H4 (cell line): ENCODE measurements at regions not wholly inside any gene's neighbourhood (a gene's known extent, or its start where the extent isn't known, plus 50 kb on each side); places are given as distances from the start of the nearest gene placed in this dataset.
A peak's percentile ranks its signal among the peaks of the same experiment; 100 is the strongest.
"Not testable (repeated sequence)": the region's sequence is repeated elsewhere in the genome, so short reads cannot be mapped to it uniquely, and the experiment has no call there.

Experiments used
- DNase-seq: peaks from one replicate; pipeline ENCODE4 v3.0.0-alpha.2; 2015; ENCODE audit warnings: low spot score

DNA sequence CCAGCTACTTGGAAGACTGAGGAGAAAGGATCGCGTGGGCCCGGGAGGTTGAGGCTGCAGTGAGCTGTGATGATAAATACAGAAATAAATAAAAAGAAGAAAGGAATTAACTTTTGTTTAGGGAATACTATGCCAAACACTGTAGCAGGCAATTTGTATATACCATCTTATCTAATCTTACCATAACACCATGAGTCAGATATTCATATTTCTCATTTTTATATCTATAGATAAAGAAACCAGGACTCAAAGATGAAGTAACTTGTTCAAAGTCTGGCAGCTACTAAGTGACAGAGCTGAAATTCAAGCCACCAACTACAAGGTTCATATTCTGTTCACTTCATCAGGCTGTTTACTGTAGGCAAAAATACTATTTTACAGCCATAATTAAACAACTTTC is 119.2 kb upstream of the SLC39A10 start:
- no peak for DNase-seq

DNA sequence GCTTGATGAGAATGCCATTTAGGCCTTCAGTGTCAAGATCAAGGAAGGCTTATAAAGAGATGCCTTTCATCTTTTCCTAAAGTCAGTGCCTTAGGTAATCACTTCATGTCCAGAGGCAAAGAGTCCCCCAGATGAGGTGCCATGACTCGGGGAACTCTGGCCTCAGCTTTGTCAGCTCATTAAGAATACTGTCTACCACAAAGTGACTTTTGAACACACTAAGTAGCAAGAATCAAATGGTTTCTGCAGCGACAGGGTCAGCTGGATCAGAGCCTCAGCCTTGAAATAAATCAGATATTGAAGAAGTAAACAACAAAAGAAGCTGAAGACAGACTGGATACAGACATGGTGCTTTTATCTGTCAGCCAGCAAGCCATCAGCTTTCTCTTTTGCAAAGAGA is 120.1 kb upstream of the SLC39A10 start:
- no peak for DNase-seq

DNA sequence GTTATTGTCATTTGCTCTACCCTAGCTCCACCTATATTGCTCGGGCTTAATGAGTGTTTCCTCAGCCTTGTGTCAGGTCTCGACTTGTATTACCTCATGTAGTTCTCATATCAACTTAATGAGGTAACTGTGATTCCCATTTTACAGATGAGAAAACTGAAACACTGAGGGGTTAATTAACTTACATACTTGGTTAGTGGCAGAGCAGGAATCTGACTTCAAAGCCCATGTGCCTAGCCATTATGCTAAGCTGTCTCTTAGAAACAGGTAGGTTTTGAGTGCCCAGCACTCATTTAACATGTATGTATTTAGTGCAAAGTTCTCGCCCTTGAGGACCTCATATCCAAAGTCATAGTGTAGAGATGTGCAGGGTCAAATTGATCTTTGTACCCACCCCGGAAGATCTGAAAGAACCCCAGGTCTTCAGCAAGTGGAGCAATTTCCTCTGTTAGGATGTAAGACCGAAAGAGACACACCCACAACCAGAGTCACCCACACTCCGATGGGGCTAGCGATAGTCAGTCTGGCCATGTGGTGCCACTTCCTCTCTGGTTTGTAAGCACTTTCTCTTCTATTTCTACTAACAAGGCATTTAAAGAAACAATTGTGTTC is 121.0 kb upstream of the SLC39A10 start:
- no peak for DNase-seq

DNA sequence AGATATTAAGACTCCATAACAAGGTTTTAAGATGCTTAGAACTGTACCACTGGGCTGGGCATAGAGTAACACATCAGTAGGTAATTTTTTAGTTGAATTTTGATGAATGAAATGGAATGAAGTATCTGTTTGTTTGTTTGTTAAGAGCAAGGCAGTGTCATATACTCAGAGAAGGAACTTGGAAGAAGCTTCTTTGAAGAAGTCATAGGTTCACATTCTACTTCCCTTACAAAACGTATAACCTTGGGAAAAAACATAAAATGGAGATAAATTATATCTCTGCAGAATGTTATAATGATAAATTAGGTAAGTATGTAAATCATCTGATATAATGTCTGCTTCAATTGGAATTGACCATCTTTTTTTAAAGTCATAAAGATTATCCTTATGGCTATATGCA is 122.1 kb upstream of the SLC39A10 start:
- DNase-seq, result no peak

DNA sequence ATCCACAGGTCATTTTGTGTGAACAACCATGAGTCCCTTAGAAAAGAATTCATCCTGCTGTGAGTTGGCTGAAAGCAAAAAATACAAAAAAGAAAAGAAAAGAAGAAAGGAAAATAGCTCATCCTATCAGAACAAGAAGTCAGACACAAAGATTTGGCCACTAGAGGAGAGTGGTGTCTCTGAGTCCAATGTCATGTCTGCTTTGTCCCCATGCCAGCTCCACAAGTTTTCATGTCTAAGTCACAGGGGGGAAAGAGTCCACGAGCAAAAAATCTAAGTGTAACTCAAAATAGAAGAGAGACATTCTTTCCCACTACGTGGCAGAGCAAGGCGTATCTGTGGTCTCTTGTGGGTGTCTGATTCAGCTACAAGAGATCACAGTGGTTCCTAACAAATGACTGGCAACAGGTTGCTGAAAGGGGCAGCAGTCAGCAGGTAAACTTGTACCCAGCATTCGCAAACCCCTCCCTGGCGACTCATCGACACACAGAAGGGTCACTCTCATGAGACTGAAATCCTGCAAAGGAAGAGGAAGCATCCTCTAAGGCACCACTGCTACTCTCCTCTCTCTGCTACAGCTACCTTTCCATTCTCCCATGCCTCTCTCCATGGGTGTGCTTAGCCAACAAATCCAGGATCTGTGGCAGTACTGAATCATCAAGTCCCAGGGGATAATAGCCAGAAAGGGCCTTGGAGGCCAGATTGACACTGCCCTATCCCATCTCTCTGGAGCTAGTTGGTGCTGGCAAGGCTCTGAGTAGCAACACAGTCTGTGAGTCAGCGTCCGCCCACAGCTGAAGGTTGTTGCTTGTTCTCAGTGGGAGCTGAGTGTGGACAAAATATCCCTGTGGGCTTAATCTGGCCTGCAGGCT is 123.0 kb upstream of the SLC39A10 start:
- peak; percentile 48 for DNase-seq

DNA sequence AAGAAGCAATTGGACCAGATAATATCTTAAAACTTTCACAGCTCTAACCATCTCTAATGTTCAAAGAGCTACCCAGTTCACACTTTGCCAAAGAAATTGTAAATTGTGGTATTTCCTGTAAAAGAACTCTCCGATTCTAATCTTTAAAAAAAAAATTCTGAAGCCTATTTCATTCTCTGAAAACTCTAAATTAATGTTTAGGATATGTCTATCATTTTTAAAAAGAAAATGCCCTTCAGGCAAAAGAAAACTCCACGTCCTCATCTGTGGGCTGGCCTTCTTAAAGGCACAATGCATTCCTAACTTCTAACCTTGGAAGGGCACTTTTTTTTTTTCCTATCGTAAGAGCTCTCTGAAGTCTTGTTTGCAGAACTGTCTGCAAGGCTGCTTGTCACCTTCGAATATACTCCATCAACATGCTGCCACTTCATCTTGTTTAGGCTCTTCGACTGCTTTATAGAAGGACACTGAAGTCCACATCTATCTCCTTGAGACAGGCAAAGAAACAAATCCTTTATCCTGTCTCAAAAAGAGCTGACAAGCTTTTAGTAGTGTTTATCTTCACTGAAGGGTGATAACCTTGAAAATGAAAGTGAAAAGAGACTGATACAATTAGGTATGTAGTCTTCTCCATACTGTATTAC is 124.3 kb upstream of the SLC39A10 start:
- DNase-seq, result peak; percentile 19

DNA sequence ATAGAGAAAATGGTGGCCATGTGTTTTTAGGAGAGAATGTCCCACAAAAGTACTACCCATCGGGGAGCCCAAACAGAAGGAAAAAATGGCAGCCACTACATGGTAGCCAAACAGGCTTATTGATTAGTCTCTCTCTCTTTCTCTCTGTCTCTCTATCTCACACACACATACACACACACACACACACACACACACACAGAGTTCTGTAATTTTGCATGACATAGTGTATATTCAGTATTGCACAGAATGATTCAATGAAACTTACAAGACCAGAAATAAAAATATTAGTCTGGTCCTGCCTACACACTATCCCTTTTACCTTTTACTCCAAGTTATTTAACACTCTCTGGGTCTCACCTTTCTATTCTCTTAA is 124.8 kb upstream of the SLC39A10 start:
- DNase-seq, result no peak

DNA sequence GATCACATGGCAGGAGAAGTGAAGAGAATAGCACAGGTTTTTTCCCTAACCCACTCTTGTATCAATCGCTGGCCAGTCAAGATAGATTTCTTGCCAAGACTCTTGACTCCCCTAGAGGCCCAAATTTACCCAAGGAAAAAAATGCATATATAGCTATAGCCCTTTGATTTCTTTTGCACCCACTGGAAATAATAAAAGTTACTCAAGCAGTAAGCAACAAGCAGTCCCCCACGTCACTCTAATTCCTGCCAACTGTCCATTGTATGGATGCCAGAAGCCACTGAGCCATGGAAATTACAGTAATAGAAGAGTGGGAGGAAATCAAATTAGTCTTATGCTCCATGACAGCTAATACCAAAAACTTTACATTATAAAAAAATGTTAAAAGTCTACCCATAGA is 125.3 kb upstream of the SLC39A10 start:
- no peak for DNase-seq

DNA sequence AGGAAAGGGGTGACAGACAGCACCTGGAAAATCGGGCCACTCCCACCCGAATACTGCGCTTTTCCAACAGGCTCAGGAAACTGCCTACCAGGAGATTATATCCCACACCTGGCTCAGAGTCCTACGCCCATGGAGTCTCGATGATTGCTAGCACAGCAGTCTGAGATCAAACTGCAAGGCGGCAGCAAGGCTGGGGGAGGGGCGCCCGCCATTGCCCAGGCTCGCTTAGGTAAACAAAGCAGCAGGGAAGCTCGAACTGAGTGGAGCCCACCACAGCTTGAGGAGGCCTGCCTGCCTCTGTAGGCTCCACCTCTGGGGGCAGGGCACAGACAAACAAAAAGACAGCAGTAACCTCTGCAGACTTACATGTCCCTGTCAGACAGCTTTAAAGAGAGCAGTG is 133.8 kb upstream of the SLC39A10 start:
- DNase-seq, result not testable (repeated sequence)

DNA sequence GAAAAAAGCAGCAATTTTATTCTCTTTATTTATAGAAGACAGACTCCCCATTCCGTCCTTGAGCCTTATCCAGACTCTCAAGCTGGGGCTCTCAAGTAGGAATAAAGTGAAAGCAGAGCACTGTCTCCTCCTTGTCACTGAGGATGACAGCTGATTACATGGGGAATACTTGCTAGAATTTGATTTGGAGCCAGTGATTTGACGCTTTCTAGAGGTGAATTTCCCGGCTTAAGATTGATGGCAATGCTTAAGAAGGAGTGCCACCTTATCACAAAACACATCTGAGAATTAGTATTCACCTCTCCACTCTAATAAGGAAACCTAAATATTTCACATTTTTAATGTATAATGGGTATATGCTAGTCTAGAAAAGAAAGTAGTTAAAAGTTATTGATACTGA is 135.4 kb upstream of the SLC39A10 start:
- DNase-seq, result no peak

DNA sequence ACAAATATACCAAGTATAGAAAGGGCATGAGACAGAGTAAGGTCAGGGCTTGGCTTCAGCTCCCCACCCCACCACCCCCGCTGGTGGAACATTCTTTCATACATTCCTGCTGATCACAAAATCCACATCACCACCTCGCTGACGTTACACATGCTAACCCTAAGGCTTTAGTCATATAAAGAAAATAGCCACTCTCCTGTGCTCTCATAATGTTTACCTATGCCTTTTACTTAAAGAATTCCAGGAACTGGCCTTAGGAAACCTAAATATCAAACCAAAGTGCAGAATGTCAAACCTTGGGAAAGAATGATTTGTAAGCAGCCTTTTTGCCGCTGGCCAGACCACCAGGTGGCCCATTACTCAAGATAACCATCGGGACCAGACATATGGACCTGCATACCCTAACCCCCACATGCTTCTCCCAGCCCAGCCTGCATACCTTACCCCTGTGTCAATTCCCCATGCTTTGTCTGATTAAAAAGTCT is 136.3 kb upstream of the SLC39A10 start:
- DNase-seq, result peak; percentile 19

DNA sequence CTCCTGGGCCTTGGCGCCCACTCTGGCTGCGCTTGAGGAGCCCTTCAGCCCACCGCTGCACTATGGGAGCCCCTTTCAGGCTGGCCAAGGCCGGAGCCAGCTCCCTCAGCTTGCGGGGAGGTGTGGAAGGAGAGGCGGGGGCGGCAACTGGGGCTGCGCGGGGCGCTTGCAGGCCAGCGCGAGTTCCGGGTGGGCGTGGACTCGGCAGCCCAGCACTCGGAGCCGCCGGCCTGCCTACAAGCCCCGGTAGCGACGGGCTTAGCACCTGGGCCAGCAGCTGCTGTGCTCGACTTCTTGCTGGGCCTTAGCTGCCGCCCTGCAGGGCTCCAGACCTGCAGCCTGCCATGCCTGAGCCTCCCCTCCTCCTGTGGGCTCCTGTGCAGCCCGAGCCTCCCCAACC is 141.5 kb upstream of the SLC39A10 start:
- no peak for DNase-seq

DNA sequence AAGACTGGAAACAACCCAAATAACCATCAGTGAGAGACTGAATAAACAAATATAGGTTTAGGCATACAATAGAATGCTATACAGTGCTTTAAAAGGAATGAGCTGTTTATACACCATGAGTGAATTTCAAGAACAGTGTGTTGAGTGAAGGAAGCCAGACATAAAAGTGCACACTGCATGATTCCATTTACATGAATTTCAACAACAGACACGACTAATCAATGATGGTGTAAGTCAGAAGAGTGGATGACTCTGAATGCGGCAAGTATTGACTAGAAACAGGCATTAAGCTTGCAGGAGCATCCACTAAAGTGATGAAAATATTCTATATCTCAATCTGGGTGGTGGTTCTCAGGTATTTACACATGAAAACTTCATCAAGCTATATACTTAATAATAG is 142.7 kb upstream of the SLC39A10 start:
- DNase-seq, result no peak

DNA sequence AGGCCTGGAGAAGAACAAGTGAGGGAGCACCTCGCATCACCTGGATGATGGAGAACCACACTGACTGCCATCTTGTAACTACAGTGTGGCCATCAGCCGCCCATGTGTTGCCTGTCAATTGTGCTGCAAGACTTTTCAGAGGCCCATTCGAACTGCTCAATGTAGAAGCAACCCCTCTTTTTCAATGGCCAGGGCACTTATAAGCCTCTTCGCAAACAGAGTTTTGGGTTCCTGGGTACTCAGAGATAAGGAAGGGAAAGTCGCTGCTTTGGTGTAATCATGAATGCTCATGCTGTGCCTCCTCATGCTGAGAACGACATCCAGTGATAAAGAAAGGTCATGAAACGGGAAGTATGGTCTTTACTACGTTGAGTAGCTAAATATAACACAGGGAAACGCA is 143.9 kb upstream of the SLC39A10 start:
- no peak for DNase-seq

DNA sequence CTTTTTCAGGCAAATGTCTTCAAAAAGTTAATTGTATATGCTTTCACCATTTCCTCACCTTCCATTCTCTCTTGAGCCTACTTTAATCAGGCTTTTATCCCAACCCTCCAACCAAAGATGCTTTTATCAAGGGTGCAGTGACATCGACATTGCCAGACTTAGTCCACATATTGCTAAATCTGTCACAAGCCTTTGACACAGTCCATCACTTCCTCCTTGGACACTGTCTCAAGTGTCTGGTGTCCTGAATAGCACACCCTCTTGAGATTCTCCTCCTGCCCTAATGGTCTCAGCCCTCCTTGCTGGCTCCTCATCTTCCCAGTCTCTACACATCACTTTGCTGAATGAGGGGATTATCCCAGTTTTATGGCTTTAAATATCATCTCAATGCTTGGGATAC is 147.5 kb upstream of the SLC39A10 start:
- DNase-seq, result no peak

DNA sequence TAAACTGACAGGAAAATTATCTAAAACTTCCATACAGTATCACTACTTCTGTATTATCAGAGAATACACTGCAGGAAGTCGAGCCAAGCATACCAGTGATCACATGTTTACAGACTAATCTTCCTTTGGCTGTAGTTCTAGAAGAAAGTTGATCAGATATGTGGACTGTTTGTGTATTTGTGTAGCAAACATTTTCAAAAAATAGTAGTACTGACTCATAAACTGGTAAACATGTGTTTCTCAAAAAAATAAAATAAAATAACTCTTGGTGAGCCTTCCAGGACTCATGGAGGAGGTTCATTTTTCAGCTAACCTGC is 148.9 kb upstream of the SLC39A10 start:
- no peak for DNase-seq

DNA sequence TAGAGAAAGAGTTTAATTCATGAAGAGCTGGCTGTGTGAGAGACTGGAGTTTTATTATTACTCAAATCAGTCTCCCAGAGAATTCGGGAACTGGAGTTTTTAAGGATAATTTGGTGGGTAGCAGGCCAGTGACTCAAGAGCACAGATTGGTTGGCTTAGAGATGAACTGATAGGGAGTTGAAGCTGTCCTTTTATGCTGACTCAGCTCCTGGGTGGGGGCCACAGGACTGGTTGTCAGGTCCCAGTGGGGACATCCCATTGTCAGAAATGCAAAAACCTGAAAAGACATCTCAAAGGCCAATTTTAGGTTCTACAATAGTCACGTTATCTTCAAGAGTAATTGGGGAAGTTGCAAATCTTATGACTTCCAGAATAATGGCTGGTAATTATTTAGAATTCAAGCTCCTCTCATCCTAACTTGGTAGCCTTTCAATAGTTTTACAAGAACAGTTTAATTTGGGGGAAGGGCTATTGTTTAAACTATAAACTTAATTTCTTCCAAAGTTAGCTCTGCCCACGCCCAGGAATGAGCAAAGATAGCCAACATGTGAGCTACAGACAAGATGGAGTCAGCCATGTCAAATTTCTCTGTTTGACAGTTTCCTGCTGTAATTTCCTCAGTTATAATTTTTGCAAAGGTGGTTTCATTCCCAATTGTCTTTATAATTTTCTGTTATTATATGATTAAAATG is 149.4 kb upstream of the SLC39A10 start:
- DNase-seq, result no peak

DNA sequence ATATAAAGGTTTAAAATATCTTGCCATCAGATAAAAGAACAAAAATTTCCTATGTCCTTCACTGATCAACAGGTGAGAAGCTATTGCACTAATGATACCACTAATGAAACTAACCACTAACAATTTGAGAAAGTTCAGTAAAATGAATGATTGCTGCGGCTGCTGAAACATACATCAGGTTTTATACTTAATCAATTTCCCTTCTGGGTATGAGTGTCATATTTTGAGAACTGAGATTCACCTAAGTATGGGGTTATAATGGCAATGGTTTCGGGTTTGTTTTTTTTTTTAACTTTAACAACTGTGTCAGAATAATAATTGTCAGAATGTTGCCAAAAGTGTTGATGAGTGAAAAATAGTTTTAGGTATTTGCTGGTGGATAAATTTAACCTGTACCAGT is 151.3 kb upstream of the SLC39A10 start:
- no peak for DNase-seq

DNA sequence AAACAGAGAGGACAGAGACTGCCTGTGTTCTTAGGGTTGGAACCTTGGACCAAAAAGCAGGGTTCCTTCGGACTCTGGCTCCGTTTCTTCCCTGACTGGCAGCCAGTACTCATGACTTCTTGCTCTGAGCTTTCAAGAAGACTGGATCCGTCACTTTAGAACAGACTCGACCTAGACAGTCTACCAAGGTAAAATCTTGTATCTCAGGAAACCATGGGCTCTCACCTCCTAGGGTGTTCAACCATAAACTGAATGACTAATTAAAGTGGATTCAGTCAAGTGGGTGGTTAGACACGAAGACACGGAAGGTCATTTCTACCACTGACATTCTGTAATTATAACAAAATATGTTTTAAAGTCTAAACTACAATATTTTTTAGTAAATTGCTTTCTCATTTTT is 153.8 kb upstream of the SLC39A10 start:
- no peak for DNase-seq

DNA sequence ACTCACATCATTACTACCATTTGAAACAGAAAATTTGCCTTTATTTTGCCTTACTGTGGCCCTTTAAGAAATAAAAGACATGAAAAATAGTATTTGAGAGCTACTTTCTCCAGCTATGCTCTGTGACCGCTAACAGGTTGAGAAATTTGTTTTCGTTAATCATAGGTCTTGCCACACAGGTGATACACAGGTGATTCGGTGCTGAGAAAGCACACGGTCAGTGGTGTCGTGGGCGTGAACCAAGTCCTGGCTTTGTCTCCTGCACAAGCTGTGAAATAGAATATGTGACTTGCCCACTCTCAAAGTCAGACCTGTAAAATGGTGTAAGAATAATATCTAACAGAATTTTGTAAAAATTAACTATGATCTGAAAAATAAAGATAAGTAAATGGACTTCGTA is 155.3 kb upstream of the SLC39A10 start:
- no peak for DNase-seq

DNA sequence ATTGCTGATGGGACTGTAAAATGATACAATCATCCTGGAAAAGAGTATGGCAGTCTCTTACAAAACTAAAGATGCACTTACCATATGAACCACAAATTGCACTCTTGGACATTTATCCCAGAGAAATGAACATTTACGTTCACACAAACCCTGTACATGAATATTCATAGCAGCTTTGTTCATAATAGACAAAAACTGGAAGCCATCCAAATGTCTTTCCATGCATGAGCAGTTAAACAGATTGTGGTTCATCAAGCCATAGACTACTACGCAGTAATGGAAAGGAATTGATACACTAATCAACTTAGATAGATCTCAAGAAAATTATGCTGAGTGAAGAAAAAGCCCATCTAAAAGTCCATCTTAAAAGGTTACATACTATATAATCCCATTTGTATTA is 156.1 kb upstream of the SLC39A10 start:
- no peak for DNase-seq

DNA sequence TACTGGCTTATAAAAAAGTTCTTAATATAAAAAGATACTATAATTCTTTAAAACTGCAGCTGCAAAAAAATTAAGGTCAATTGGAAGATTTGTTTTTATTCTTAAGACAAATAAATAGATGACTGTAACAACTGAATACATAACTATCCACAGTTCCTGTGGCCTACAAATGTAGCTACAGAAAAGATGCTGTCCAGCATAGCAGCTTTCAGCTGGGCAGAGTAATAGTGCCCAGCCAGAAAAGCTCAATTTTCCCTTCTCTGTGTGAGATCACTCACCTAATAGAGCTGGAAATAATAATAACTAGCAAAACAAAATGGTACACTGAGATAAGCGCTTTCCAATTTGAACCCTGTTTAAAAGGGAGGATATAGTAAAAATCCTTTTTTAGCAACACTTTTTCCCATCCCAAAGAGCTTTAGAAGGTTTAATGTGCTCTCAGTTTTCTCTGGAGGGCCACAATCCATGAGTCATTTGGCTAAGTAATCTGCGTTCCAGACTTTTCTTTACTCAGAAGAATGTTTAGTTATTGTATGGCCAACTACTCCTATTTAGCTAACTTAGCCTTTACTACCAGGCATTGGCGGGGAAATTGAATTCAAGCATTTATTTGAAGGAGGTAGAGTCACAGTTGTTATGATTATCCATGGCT is 158.1 kb upstream of the SLC39A10 start:
- DNase-seq, result no peak
